ENCODE measurements at regions not wholly inside any gene's neighbourhood (a gene's known extent, or its start where the extent isn't known, plus 50 kb on each side); places are given as distances from the start of the nearest gene placed in this dataset.

GRCh38 chr3:102106416-102107097, 257.2 kb downstream of the NFKBIZ start:
- Mint-ChIP-seq H3K9me3 (peaks cover 6% of the 10 kb centered on the region), H3K4me1 (no peaks in the 10 kb centered on the region), H3K27ac (ENCODE audit: unreplicated experiment) (no peak overlapping the region), H3K27me3 (ENCODE audit: low read depth) (no peaks in the 10 kb centered on the region), H3K4me3 (no peak overlapping the region), H3K36me3 (ENCODE audit: low read depth) (no peaks in the 10 kb centered on the region)
- DNase-seq (ENCODE audit: low read depth, low spot score), result no peak
- TF ChIP-seq CTCF (conservative IDR thresholded peaks at IDR 0.05), result no peak

- Mint-ChIP-seq H3K4me3 (no peak overlapping the region), H3K27me3 (ENCODE audit: low read depth) (no peaks in the 10 kb centered on the region), H3K9me3 (peaks cover 3% of the 10 kb centered on the region), H3K36me3 (ENCODE audit: low read depth) (no peaks in the 10 kb centered on the region), H3K27ac (ENCODE audit: unreplicated experiment) (no peak overlapping the region), H3K4me1 (no peaks in the 10 kb centered on the region)
- no peak for TF ChIP-seq CTCF (conservative IDR thresholded peaks at IDR 0.05)
- no peak for DNase-seq (ENCODE audit: low read depth, low spot score)
Measured at GRCh38 chr3:102112704-102113230, 263.5 kb downstream of the NFKBIZ start.

GRCh38 chr3:102113421-102114041, 264.2 kb downstream of the NFKBIZ start:
- no peak for TF ChIP-seq CTCF (conservative IDR thresholded peaks at IDR 0.05)
- H3K36me3 Mint-ChIP-seq (ENCODE audit: low read depth), result no peaks in the 10 kb centered on the region
- H3K27ac Mint-ChIP-seq (ENCODE audit: unreplicated experiment), result no peak overlapping the region
- no peaks in the 10 kb centered on the region for H3K4me1 Mint-ChIP-seq
- no peak for DNase-seq (ENCODE audit: low read depth, low spot score)
- no peak overlapping the region for H3K4me3 Mint-ChIP-seq
- H3K27me3 Mint-ChIP-seq (ENCODE audit: low read depth), result no peaks in the 10 kb centered on the region
- no peaks in the 10 kb centered on the region for H3K9me3 Mint-ChIP-seq

GRCh38 chr3:102114264-102114979, 265.1 kb downstream of the NFKBIZ start:
- no peak overlapping the region for H3K27ac Mint-ChIP-seq (ENCODE audit: unreplicated experiment)
- H3K36me3 Mint-ChIP-seq (ENCODE audit: low read depth), result no peaks in the 10 kb centered on the region
- DNase-seq (ENCODE audit: low read depth, low spot score), result no peak
- no peak overlapping the region for H3K4me3 Mint-ChIP-seq
- no peaks in the 10 kb centered on the region for H3K4me1 Mint-ChIP-seq
- TF ChIP-seq CTCF (conservative IDR thresholded peaks at IDR 0.05), result no peak
- no peaks in the 10 kb centered on the region for H3K27me3 Mint-ChIP-seq (ENCODE audit: low read depth)
- peaks cover 3% of the 10 kb centered on the region for H3K9me3 Mint-ChIP-seq

GRCh38 chr3:102122527-102122926, 273.2 kb downstream of the NFKBIZ start:
- no peak for DNase-seq (ENCODE audit: low read depth, low spot score)
- H3K4me1 Mint-ChIP-seq, result no peaks in the 10 kb centered on the region

More at GRCh38 chr3:102122527-102122926, 273.2 kb downstream of the NFKBIZ start:
- peaks cover 9% of the 10 kb centered on the region for H3K9me3 Mint-ChIP-seq
- H3K27ac Mint-ChIP-seq (ENCODE audit: unreplicated experiment), result no peak overlapping the region
- TF ChIP-seq CTCF (conservative IDR thresholded peaks at IDR 0.05), result no peak
- no peaks in the 10 kb centered on the region for H3K36me3 Mint-ChIP-seq (ENCODE audit: low read depth)
- H3K4me3 Mint-ChIP-seq, result no peak overlapping the region
- no peaks in the 10 kb centered on the region for H3K27me3 Mint-ChIP-seq (ENCODE audit: low read depth)

Measured in neural crest cell (in vitro differentiated cells).